OCI-LY1 (cell line): ENCODE measurements at regions not wholly inside any gene's neighbourhood (a gene's known extent, or its start where the extent isn't known, plus 50 kb on each side); places are given as distances from the start of the nearest gene placed in this dataset.

Source experiments
- H2AFZ ChIP-seq: fragments of 200-600 bp; sonication (generic), shearing (Covaris generic); 2 replicates; pipeline ENCODE4 v1.6.0; 2014; ENCODE audit warnings: antibody characterized with exemption, mild to moderate bottlenecking, low read length
- H3F3A ChIP-seq: fragments of 200-600 bp; sonication (generic), shearing (Covaris generic); 2 replicates; pipeline ENCODE4 v1.6.0; 2014; ENCODE audit warnings: mild to moderate bottlenecking, antibody characterized with exemption, low read length, moderate library complexity; ENCODE audit not compliant: insufficient read depth
- H3K27ac ChIP-seq: fragments of 200-600 bp; sonication (generic); 2 replicates; pipeline ENCODE4 v1.5.1; 2014; ENCODE audit warnings: low read length, mixed run types, mild to moderate bottlenecking, low read depth; ENCODE audit not compliant: poor library complexity, severe bottlenecking
- H3K27me3 ChIP-seq: fragments of 200-600 bp; sonication (generic); 2 replicates; pipeline ENCODE4 v1.6.0; 2014; ENCODE audit warnings: antibody characterized with exemption, mild to moderate bottlenecking, low read length, moderate library complexity; ENCODE audit not compliant: insufficient read depth
- H3K36me3 ChIP-seq: fragments of 200-600 bp; sonication (generic); 2 replicates; pipeline ENCODE4 v1.6.1; 2014; ENCODE audit warnings: mild to moderate bottlenecking, antibody characterized with exemption, low read length, moderate library complexity, mixed read lengths; ENCODE audit not compliant: insufficient read depth
- H3K4me1 ChIP-seq: fragments of 200-600 bp; sonication (generic); 2 replicates; pipeline ENCODE4 v1.5.1; 2014; ENCODE audit warnings: mild to moderate bottlenecking, low read length, moderate library complexity; ENCODE audit not compliant: insufficient read depth, severe bottlenecking
- H3K4me2 ChIP-seq: fragments of 200-600 bp; sonication (generic), shearing (Covaris generic); 2 replicates; pipeline ENCODE4 v1.6.1; 2014; ENCODE audit warnings: low read length
- H3K4me3 ChIP-seq: fragments of 200-600 bp; sonication (generic); 2 replicates; pipeline ENCODE4 v1.5.1; 2014; ENCODE audit warnings: low read length, low read depth, mild to moderate bottlenecking, mixed read lengths; ENCODE audit not compliant: poor library complexity, severe bottlenecking
- H3K79me2 ChIP-seq: fragments of 200-600 bp; shearing (Covaris generic); 2 replicates; pipeline ENCODE4 v1.6.1; 2016; ENCODE audit warnings: mixed run types, low read length, mixed read lengths; ENCODE audit not compliant: insufficient read depth
- H3K9ac ChIP-seq: fragments of 200-600 bp; sonication (generic), shearing (Covaris generic); 2 replicates; pipeline ENCODE4 v1.6.1; 2014; ENCODE audit warnings: mild to moderate bottlenecking, low read length, mixed read lengths
- H3K9me2 ChIP-seq: fragments of 200-600 bp; sonication (generic), shearing (Covaris generic); 2 replicates; pipeline ENCODE4 v1.6.1; 2014; ENCODE audit warnings: low read depth, mild to moderate bottlenecking, low read length, mixed read lengths
- H3K9me3 ChIP-seq: fragments of 200-600 bp; shearing (Covaris generic); 2 replicates; pipeline ENCODE4 v1.6.1; 2014; ENCODE audit warnings: low read length, mixed read lengths
- H4K20me1 ChIP-seq: fragments of 200-600 bp; sonication (generic), shearing (Covaris generic); 2 replicates; pipeline ENCODE4 v1.6.0; 2016; ENCODE audit warnings: mild to moderate bottlenecking, low read length; ENCODE audit not compliant: insufficient read depth
- CTCF ChIP-seq: fragments of 200-600 bp; sonication (generic), shearing (Covaris generic); IDR thresholded peaks from 2 replicates; pipeline ENCODE4 v1.5.1; 2017; ENCODE audit warnings: mild to moderate bottlenecking, antibody characterized with exemption, low read length, moderate library complexity, mixed read lengths
- EZH2 ChIP-seq: fragments of 200-600 bp; sonication (generic), shearing (Covaris generic); IDR thresholded peaks from 2 replicates; pipeline ENCODE4 v1.8.0; 2017; ENCODE audit warnings: borderline replicate concordance, mixed run types, mild to moderate bottlenecking, antibody characterized with exemption, low read length, moderate library complexity, mixed read lengths

GRCh38 chr17:22510504-22510903 is 818.2 kb downstream of the KCNJ18 start:
- H3K79me2 ChIP-seq: no peaks in the 10 kb centered on the region
- no peak overlapping the region for H3K9ac ChIP-seq
- no peak for TF ChIP-seq CTCF
- no peak for TF ChIP-seq EZH2
- H3F3A ChIP-seq: no peaks in the 10 kb centered on the region
- no peak overlapping the region for H3K4me2 ChIP-seq
- H2AFZ ChIP-seq: no peak overlapping the region
- H3K9me2 ChIP-seq: no peaks in the 10 kb centered on the region
- H3K4me3 ChIP-seq: no peak overlapping the region
- H3K9me3 ChIP-seq: no peaks in the 10 kb centered on the region
- no peaks in the 10 kb centered on the region for H4K20me1 ChIP-seq
- peaks cover 18% of the 10 kb centered on the region for H3K4me1 ChIP-seq
- no peak overlapping the region for H3K27ac ChIP-seq
- H3K27me3 ChIP-seq: no peaks in the 10 kb centered on the region
- no peaks in the 10 kb centered on the region for H3K36me3 ChIP-seq

GRCh38 chr17:22511431-22511830 is 819.1 kb downstream of the KCNJ18 start:
- H3K9me2 ChIP-seq: no peaks in the 10 kb centered on the region
- H3K27me3 ChIP-seq: no peaks in the 10 kb centered on the region
- no peaks in the 10 kb centered on the region for H3K9me3 ChIP-seq

GRCh38 chr17:22512057-22512456 is 819.7 kb downstream of the KCNJ18 start:
- Histone ChIP-seq H3K27me3 (no peaks in the 10 kb centered on the region), H3K9me3 (no peaks in the 10 kb centered on the region), H2AFZ (no peak overlapping the region), H3K9ac (no peak overlapping the region), H3K27ac (no peak overlapping the region), H3K4me1 (peaks cover 18% of the 10 kb centered on the region), H3K9me2 (no peaks in the 10 kb centered on the region), H3K4me2 (no peak overlapping the region), H3K4me3 (no peak overlapping the region), H4K20me1 (no peaks in the 10 kb centered on the region), H3K36me3 (no peaks in the 10 kb centered on the region), H3K79me2 (no peaks in the 10 kb centered on the region), H3F3A (no peaks in the 10 kb centered on the region)
- no peak for TF ChIP-seq CTCF
- no peak for TF ChIP-seq EZH2

More at GRCh38 chr17:22511431-22511830, 819.1 kb downstream of the KCNJ18 start:
- Histone ChIP-seq H3K27ac (no peak overlapping the region), H3F3A (no peaks in the 10 kb centered on the region), H3K79me2 (no peaks in the 10 kb centered on the region), H3K9ac (no peak overlapping the region), H4K20me1 (no peaks in the 10 kb centered on the region), H3K4me1 (peaks cover 18% of the 10 kb centered on the region), H3K4me2 (no peak overlapping the region), H2AFZ (no peak overlapping the region), H3K36me3 (no peaks in the 10 kb centered on the region), H3K4me3 (no peak overlapping the region)
- TF ChIP-seq CTCF (no peak), EZH2 (no peak)
